GM10266 (cell line): ENCODE measurements at regions not wholly inside any gene's neighbourhood (a gene's known extent, or its start where the extent isn't known, plus 50 kb on each side); places are given as distances from the start of the nearest gene placed in this dataset.

ENCODE experiments used
- DNase-seq: peaks from one replicate; pipeline ENCODE4 v3.0.0; 2012; ENCODE audit errors: extremely low spot score
- TF ChIP-seq, protein P1 (sequence below): IDR thresholded peaks from 2 replicates; pipeline ENCODE4 v1.5.1; 2012; ENCODE audit warnings: mild to moderate bottlenecking, low read depth; ENCODE audit not compliant: control insufficient read depth, insufficient read depth; ENCODE audit errors: missing control alignments

DNA sequence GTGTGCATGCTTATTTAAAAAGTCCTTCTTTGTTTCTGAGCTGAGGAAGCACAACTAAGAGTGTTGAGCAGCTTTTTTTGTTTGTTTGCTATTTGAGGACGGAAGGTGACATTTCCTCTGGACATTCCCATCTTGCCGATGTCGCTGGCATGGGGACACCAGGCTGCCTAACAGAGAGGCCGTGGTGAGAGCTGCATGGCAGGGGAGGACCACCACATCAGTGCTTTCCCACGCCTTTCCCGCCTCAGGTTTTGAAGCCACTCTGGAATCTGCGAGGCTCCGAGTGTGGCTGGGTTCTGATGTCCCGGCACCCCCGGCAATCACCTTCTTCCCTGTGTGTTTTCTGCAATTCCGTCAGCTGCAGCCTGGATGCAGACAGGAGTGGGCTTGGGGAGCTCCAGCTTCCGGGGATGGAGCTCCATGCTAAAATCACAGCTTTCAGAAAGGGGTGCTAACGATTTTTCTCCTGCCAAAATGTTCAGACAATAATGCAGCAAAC, 259.8 kb upstream of the IRX4 start:
- DNase-seq = no peak
- TF ChIP-seq, protein P1, sequence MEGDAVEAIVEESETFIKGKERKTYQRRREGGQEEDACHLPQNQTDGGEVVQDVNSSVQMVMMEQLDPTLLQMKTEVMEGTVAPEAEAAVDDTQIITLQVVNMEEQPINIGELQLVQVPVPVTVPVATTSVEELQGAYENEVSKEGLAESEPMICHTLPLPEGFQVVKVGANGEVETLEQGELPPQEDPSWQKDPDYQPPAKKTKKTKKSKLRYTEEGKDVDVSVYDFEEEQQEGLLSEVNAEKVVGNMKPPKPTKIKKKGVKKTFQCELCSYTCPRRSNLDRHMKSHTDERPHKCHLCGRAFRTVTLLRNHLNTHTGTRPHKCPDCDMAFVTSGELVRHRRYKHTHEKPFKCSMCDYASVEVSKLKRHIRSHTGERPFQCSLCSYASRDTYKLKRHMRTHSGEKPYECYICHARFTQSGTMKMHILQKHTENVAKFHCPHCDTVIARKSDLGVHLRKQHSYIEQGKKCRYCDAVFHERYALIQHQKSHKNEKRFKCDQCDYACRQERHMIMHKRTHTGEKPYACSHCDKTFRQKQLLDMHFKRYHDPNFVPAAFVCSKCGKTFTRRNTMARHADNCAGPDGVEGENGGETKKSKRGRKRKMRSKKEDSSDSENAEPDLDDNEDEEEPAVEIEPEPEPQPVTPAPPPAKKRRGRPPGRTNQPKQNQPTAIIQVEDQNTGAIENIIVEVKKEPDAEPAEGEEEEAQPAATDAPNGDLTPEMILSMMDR = no peak

DNA sequence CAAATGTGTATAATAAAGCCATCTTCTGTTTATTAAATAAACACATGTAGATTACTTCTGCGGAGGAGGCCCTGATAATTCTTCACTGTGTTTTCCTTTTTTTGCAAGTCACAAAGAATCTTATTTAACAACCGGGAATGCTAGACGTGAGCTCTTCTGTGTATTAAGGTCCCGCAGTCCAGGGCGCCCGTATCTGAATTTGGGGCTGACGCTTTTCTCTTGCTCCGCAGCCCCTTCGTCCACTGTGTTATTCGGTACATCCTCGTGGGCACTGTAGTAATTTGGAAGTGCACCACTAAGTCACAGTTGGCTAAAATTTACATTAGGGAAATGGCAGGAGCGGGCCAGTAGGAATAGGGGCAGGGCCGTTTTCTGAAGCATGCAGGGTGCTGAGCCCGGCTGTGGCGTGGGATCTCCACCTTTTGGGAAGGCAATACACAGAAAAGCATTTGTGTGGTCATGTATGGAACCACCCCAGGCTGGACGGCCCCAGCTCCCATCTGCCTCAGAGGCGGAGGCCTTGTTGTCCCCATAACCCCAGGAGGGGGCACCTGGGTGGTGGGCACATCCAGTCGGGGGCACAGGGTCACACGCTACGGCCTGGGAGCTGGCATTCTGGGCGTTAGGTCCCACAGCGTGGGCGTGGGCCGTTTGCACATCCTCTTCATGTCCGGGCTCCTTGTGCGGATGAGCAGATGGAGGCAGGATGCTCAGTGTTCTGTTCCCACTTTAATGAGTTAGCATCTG, 258.7 kb upstream of the IRX4 start:
- DNase-seq = no peak
- TF ChIP-seq, protein P1 = no peak

DNA sequence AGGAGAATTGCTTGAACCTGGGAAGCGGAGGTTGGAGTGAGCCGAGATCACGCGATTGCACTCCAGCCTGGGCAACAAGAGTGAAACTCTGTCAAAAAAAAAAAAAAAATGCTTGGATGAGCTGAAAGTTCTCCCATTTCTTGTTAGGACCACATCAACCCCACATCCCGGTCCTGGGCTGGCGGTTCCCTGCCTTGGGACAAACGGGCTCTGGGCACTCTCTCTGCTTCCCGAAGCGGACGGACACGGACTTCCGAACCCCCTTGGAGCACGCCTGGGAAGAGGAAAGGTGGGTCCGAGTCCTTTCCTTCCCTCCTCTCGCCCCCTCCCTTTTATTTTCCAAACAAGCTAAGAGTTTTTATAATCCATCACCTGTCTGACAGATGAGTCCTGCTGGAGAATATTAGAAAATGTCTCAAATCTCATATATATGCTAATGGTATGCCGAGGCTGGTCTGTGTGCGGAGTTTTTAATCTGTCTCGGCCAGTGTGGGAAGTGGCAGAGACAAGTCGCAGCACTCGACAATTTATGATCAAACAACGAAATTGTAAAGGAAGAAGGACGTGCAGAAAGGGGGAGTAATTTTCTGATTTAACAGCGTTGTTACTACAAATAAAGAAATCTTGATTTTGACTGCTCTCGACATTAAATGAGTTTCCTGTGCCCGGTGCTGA, 257.9 kb upstream of the IRX4 start:
- TF ChIP-seq, protein P1 = no peak
- no peak for DNase-seq

DNA sequence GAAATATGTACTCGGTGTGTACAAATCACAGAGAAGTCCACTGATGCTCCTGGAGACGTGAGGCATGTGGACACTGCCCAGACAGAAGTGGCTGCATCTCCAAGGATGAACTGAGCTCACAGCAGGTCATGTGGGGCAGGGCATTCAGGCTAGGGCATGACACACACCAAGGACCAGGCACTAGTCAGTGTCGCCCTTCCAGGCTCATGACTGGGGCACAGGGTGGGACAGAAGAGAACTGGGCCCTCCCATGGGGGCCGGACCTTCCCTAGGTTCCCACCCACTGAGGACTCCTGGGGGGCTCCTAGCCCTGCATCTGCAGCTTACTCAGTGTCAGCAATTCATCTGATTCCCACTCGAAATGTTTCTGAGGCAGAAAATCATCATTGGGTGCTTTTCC, 256.8 kb upstream of the IRX4 start:
- no peak for DNase-seq
- TF ChIP-seq, protein P1 = no peak

DNA sequence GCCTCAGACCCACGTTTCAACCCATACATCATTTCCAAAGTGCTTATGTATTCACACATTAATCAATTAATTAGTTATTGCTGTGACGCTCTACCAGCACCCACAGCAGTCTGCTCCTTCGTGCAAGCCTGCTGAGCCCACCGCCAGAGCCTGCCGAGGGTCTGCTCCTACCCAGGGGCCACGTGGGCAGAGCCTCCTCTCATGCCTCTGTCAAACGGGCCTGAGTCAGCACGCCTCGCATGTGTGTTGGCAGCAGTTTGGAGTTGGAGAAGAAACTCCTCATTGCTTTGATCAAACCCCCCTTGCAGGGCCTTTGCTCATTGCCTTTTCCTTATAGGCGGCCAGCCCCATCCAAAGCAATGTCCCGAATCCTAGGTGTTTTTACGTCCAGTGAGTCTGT, 256.2 kb upstream of the IRX4 start:
- TF ChIP-seq, protein P1 = no peak
- DNase-seq = no peak

DNA sequence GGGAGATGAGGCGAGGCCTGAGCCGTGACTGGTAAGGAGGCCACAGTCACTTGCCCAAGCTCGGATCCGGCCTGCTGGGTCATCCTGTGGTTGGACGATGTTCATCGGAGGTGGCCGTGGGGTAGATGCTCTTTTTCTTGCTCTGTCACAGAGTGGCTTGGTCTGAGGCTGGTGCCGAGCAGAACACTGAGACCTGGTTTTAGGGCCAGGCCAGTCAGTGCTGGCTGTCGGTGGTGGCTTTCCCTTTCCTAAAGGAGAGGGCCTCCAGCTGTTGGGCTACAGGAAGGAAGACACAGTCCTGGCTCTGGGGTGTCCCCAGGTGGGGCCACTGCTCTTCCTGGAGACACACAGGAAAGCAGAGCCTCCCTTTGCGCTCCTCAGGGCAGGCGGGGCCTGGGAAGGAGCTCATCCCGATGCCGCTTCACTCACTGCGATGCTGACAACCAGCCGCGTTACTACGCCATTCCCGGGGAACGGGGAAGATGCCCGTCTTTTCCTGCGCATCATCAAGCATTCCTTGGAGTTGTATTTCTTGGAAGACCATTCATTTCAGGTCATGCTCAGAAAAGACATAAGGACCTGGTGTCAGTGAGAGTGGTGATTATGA, 254.8 kb upstream of the IRX4 start:
- TF ChIP-seq, protein P1 = no peak
- DNase-seq = no peak
